CD4-positive, CD25-positive, alpha-beta regulatory T cell (primary cell): ENCODE measurements at regions not wholly inside any gene's neighbourhood (a gene's known extent, or its start where the extent isn't known, plus 50 kb on each side); places are given as distances from the start of the nearest gene placed in this dataset.

Experiments used
- ATAC-seq, 2 donors: fragments of 150-1000 bp; cut with Tn5 transposase; one replicate each; pipeline ENCODE4 v1.10.0; 2021; ENCODE audit warnings: low read depth in 2 of 2, moderate number of reproducible peaks in 2 of 2, moderate library complexity in 1 of 2
- DNase-seq, 3 donors: peaks; one replicate each; pipeline versions ENCODE4 v3.0.0 to v3.0.0-alpha.2; 2012 to 2022; ENCODE audit warnings: mixed read lengths in 1 of 3
- H3K27ac ChIP-seq: one replicate; pipeline ENCODE4 v1.7.0; 2013; ENCODE audit warnings: mild to moderate bottlenecking, low read length; ENCODE audit not compliant: insufficient read depth, poor library complexity, severe bottlenecking
- H3K27me3 ChIP-seq: one replicate; pipeline ENCODE4 v1.7.0; 2013; ENCODE audit warnings: low read length; ENCODE audit not compliant: control insufficient read depth, insufficient read depth
- H3K36me3 ChIP-seq: one replicate; pipeline ENCODE4 v1.7.0; 2013; ENCODE audit warnings: mild to moderate bottlenecking, low read length, moderate library complexity; ENCODE audit not compliant: control insufficient read depth, insufficient read depth
- H3K4me1 ChIP-seq: 2 replicates; pipeline ENCODE4 v1.7.0; 2013; ENCODE audit warnings: mild to moderate bottlenecking, low read length; ENCODE audit not compliant: insufficient read depth, control insufficient read depth, poor library complexity, severe bottlenecking
- H3K4me3 ChIP-seq: one replicate; pipeline ENCODE4 v1.7.0; 2013; ENCODE audit warnings: low read depth, mild to moderate bottlenecking, low read length, moderate library complexity
- H3K9me3 ChIP-seq, 2 experiments: 1 replicate in 1 of 2; 2 replicates in 1 of 2; pipeline ENCODE4 v1.7.0; 2013; ENCODE audit warnings: low read length in 2 of 2, mild to moderate bottlenecking in 1 of 2, moderate library complexity in 1 of 2; ENCODE audit not compliant: control insufficient read depth in 2 of 2
- H3K27ac Mint-ChIP-seq, 3 donors: one replicate each; pipeline ENCODE4 v1.8.0; 2020 to 2022; ENCODE audit warnings: mild to moderate bottlenecking in 3 of 3, mixed read lengths in 3 of 3, moderate library complexity in 2 of 3
- H3K27me3 Mint-ChIP-seq: one replicate; pipeline ENCODE4 v1.8.0; 2022; ENCODE audit warnings: mild to moderate bottlenecking, mixed read lengths
- H3K36me3 Mint-ChIP-seq: one replicate; pipeline ENCODE4 v1.8.0; 2020; ENCODE audit warnings: mixed read lengths
- H3K4me1 Mint-ChIP-seq, 4 donors: one replicate each; pipeline ENCODE4 v1.8.0; 2020 to 2022; ENCODE audit warnings: mixed read lengths in 4 of 4, mild to moderate bottlenecking in 1 of 4
- H3K4me3 Mint-ChIP-seq, 4 donors: one replicate each; pipeline ENCODE4 v1.8.0; 2020 to 2022; ENCODE audit warnings: mild to moderate bottlenecking in 4 of 4, mixed read lengths in 4 of 4, moderate library complexity in 3 of 4
- H3K9me3 Mint-ChIP-seq, 7 donors: one replicate each; pipeline ENCODE4 v1.8.0; 2020 to 2022; ENCODE audit warnings: mixed read lengths in 7 of 7, mild to moderate bottlenecking in 3 of 7, moderate library complexity in 2 of 7

- peaks cover 0 to 6% (median 2%) of the 10 kb centered on the region in 7 donors for H3K9me3 Mint-ChIP-seq
These were observed 368.8 kb upstream of the TMPRSS15 start for GRCh38 chr21:18772404-18772803.

DNA sequence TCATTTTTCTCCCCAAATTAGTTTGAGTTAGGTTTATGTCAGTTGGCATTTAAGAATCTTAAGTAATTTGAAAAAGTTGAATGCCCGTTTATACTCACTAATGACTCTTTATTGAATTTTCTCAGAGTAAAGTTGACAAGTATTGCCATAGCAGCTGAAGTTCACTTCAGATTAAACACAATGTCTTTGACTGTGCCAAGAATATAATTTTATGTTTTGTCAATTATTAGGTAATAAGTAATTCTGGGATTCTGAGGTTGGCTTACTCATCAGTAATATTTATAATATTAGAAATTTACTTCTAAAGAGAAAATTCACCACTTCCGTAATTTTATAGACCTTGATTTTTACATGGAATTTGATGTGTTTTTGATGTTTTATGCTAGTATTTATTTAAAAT is 369.3 kb upstream of the TMPRSS15 start:
- Mint-ChIP-seq H3K9me3 (peaks cover 0 to 9% (median 2%) of the 10 kb centered on the region in 7 donors), H3K4me3 (no peak overlapping the region), H3K27me3 (no peaks in the 10 kb centered on the region), H3K27ac (no peak overlapping the region), H3K36me3 (no peaks in the 10 kb centered on the region), H3K4me1 (no peaks in the 10 kb centered on the region)
- Histone ChIP-seq H3K27ac (no peak overlapping the region), H3K4me1 (no peaks in the 10 kb centered on the region), H3K4me3 (no peak overlapping the region), H3K36me3 (no peaks in the 10 kb centered on the region), H3K9me3 (peaks cover 2 to 3% of the 10 kb centered on the region in 2 experiments), H3K27me3 (no peaks in the 10 kb centered on the region)
- ATAC-seq (no peak), DNase-seq (no peak)

More at GRCh38 chr21:18772404-18772803, 368.8 kb upstream of the TMPRSS15 start:
- ATAC-seq, result no peak
- no peak overlapping the region for H3K27ac ChIP-seq
- Mint-ChIP-seq H3K36me3 (no peaks in the 10 kb centered on the region), H3K27me3 (no peaks in the 10 kb centered on the region), H3K4me1 (no peaks in the 10 kb centered on the region), H3K4me3 (no peak overlapping the region), H3K27ac (no peak overlapping the region)
- H3K4me3 ChIP-seq, result no peak overlapping the region
- peaks cover 2 to 3% of the 10 kb centered on the region in 2 experiments for H3K9me3 ChIP-seq
- H3K36me3 ChIP-seq, result no peaks in the 10 kb centered on the region
- H3K27me3 ChIP-seq, result no peaks in the 10 kb centered on the region
- no peak for DNase-seq
- no peaks in the 10 kb centered on the region for H3K4me1 ChIP-seq

- Histone ChIP-seq H3K27ac (no peak overlapping the region), H3K36me3 (no peaks in the 10 kb centered on the region), H3K27me3 (no peaks in the 10 kb centered on the region), H3K4me1 (no peaks in the 10 kb centered on the region), H3K4me3 (no peak overlapping the region), H3K9me3 (peaks cover 2 to 3% of the 10 kb centered on the region in 2 experiments)
- H3K4me1 Mint-ChIP-seq, result no peaks in the 10 kb centered on the region
- H3K27me3 Mint-ChIP-seq, result no peaks in the 10 kb centered on the region
- ATAC-seq (no peak), DNase-seq (no peak)
- no peak overlapping the region for H3K4me3 Mint-ChIP-seq
- H3K9me3 Mint-ChIP-seq, result peaks cover 3 to 35% (median 6%) of the 10 kb centered on the region in 7 donors
- H3K36me3 Mint-ChIP-seq, result no peaks in the 10 kb centered on the region
- no peak overlapping the region for H3K27ac Mint-ChIP-seq
These were observed 373.4 kb upstream of the TMPRSS15 start for GRCh38 chr21:18776936-18777335.

DNA sequence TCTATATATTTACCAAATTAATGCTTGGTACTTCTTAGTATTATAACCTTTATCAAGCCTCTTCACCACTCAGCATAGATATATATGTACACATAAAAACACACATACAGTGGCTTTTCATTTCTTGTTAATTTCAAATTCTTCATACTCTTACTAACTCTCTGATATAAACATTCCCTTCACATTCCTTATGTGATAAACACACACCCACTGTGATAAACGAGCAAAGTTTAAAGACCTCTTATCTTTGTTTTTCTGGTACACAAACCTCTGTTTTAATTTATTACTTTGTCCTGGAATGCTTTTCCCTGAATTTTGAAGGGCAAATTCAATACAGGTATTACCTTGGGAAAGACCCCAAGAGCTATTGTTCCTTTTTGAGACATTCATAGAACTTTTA is 379.1 kb upstream of the TMPRSS15 start:
- no peaks in the 10 kb centered on the region for H3K36me3 ChIP-seq
- H3K4me3 ChIP-seq, result no peak overlapping the region
- Mint-ChIP-seq H3K36me3 (no peaks in the 10 kb centered on the region), H3K27ac (no peak overlapping the region), H3K4me1 (no peaks in the 10 kb centered on the region), H3K4me3 (no peak overlapping the region), H3K27me3 (no peaks in the 10 kb centered on the region), H3K9me3 (peaks cover 2 to 48% (median 13%) of the 10 kb centered on the region in 7 donors)
- peaks cover 0 to 3% of the 10 kb centered on the region in 2 experiments for H3K9me3 ChIP-seq
- H3K27ac ChIP-seq, result no peak overlapping the region
- H3K4me1 ChIP-seq, result no peaks in the 10 kb centered on the region
- ATAC-seq (no peak), DNase-seq (no peak)
- no peaks in the 10 kb centered on the region for H3K27me3 ChIP-seq

DNA sequence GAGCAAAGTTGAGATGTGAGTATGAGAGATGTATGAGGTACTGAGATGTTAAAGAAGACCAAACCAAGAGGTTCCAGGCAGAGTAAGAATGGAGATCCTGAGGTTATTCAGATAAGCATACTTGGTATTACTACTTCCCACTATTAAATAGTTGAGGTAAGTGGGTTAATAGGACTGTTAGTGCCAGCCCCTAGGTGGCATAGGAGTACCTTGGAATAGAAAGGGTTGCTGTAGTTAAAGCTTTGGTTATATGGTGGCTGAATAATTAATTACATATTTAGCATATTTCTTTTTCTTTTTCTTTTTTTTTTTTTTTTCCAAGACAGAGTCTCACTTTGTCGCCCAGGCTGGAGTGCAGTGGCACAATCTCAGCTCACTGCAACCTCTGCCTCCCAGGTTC is 397.9 kb upstream of the TMPRSS15 start:
- H3K9me3 Mint-ChIP-seq, result peaks cover 3 to 37% (median 10%) of the 10 kb centered on the region in 7 donors
- no peaks in the 10 kb centered on the region for H3K27me3 Mint-ChIP-seq
- ATAC-seq (no peak), DNase-seq (no peak)
- no peak overlapping the region for H3K4me3 ChIP-seq
- H3K36me3 ChIP-seq, result no peaks in the 10 kb centered on the region
- H3K27ac Mint-ChIP-seq, result no peak overlapping the region
- no peak overlapping the region for H3K27ac ChIP-seq
- H3K9me3 ChIP-seq, result peaks cover 0 to 4% of the 10 kb centered on the region in 2 experiments
- no peak overlapping the region for H3K4me3 Mint-ChIP-seq
- H3K4me1 Mint-ChIP-seq, result no peaks in the 10 kb centered on the region
- no peaks in the 10 kb centered on the region for H3K4me1 ChIP-seq
- H3K36me3 Mint-ChIP-seq, result no peaks in the 10 kb centered on the region
- no peaks in the 10 kb centered on the region for H3K27me3 ChIP-seq

GRCh38 chr21:18803624-18804023 is 400.0 kb upstream of the TMPRSS15 start:
- DNase-seq, result no peak
- H3K4me1 Mint-ChIP-seq, result no peaks in the 10 kb centered on the region
- H3K9me3 ChIP-seq, result peaks cover 0 to 4% of the 10 kb centered on the region in 2 experiments
- peaks cover 0 to 32% (median 11%) of the 10 kb centered on the region in 7 donors for H3K9me3 Mint-ChIP-seq
- no peaks in the 10 kb centered on the region for H3K36me3 Mint-ChIP-seq
- H3K27ac Mint-ChIP-seq, result no peak overlapping the region
- no peak overlapping the region for H3K4me3 ChIP-seq
- H3K27me3 Mint-ChIP-seq, result no peaks in the 10 kb centered on the region
- H3K36me3 ChIP-seq, result no peaks in the 10 kb centered on the region
- no peak for ATAC-seq
- H3K4me3 Mint-ChIP-seq, result no peak overlapping the region
- no peak overlapping the region for H3K27ac ChIP-seq
- H3K27me3 ChIP-seq, result no peaks in the 10 kb centered on the region
- no peaks in the 10 kb centered on the region for H3K4me1 ChIP-seq

DNA sequence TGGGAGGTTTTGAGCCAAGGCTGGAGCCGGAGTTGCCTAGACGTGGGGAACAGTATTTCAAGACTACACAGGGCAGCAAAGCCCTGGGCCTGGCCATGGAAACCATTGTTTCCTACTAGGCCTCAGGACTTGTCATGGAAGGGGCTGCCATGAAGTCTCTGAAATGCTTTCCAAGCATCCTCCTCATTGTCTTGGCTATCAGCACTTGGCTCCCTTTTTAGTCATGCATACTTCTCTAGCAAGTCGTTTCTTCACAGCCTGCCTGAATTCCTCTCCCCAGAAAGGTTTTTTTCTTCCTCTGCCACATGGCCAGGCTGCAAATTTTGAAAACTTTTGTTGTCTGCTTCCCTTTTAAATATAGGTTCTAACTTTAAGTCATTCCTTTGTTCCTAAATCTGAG is 406.6 kb upstream of the TMPRSS15 start:
- Mint-ChIP-seq H3K27ac (no peak overlapping the region), H3K9me3 (peaks cover 6 to 26% (median 14%) of the 10 kb centered on the region in 7 donors), H3K4me1 (no peaks in the 10 kb centered on the region), H3K36me3 (no peaks in the 10 kb centered on the region), H3K4me3 (no peak overlapping the region), H3K27me3 (no peaks in the 10 kb centered on the region)
- Histone ChIP-seq H3K9me3 (peaks cover 0 to 2% of the 10 kb centered on the region in 2 experiments), H3K4me1 (no peaks in the 10 kb centered on the region), H3K27ac (no peak overlapping the region), H3K4me3 (no peak overlapping the region), H3K27me3 (no peaks in the 10 kb centered on the region), H3K36me3 (no peaks in the 10 kb centered on the region)
- DNase-seq (no peak), ATAC-seq (no peak)

GRCh38 chr21:18812308-18812707 is 408.7 kb upstream of the TMPRSS15 start:
- H3K27me3 Mint-ChIP-seq, result no peaks in the 10 kb centered on the region
- no peak overlapping the region for H3K4me3 Mint-ChIP-seq

More at GRCh38 chr21:18812308-18812707, 408.7 kb upstream of the TMPRSS15 start:
- Histone ChIP-seq H3K4me3 (no peak overlapping the region), H3K27me3 (no peaks in the 10 kb centered on the region), H3K36me3 (no peaks in the 10 kb centered on the region), H3K27ac (no peak overlapping the region), H3K9me3 (peaks cover 0 to 1% of the 10 kb centered on the region in 2 experiments), H3K4me1 (no peaks in the 10 kb centered on the region)
- Mint-ChIP-seq H3K9me3 (peaks cover 6 to 26% (median 14%) of the 10 kb centered on the region in 7 donors), H3K36me3 (no peaks in the 10 kb centered on the region), H3K27ac (no peak overlapping the region), H3K4me1 (no peaks in the 10 kb centered on the region)
- ATAC-seq (no peak), DNase-seq (no peak)
